ENCODE measurements at regions not wholly inside any gene's neighbourhood (a gene's known extent, or its start where the extent isn't known, plus 50 kb on each side); places are given as distances from the start of the nearest gene placed in this dataset.

GRCh38 chr13:75010941-75011340, 471.0 kb downstream of the TBC1D4 start:
- TF ChIP-seq EP300 (IDR thresholded peaks at IDR 0.05; ENCODE audit: low read depth) (no peak), POLR2AphosphoS5 (IDR thresholded peaks at IDR 0.05) (no peak), POLR2A (IDR thresholded peaks at IDR 0.05) (no peak)
- TF ChIP-seq, protein P1, sequence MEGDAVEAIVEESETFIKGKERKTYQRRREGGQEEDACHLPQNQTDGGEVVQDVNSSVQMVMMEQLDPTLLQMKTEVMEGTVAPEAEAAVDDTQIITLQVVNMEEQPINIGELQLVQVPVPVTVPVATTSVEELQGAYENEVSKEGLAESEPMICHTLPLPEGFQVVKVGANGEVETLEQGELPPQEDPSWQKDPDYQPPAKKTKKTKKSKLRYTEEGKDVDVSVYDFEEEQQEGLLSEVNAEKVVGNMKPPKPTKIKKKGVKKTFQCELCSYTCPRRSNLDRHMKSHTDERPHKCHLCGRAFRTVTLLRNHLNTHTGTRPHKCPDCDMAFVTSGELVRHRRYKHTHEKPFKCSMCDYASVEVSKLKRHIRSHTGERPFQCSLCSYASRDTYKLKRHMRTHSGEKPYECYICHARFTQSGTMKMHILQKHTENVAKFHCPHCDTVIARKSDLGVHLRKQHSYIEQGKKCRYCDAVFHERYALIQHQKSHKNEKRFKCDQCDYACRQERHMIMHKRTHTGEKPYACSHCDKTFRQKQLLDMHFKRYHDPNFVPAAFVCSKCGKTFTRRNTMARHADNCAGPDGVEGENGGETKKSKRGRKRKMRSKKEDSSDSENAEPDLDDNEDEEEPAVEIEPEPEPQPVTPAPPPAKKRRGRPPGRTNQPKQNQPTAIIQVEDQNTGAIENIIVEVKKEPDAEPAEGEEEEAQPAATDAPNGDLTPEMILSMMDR (IDR thresholded peaks at IDR 0.05), result no peak
